LNCaP clone FGC (cell line): ENCODE measurements at regions not wholly inside any gene's neighbourhood (a gene's known extent, or its start where the extent isn't known, plus 50 kb on each side); places are given as distances from the start of the nearest gene placed in this dataset.

Experiments
- DNase-seq: peaks from one replicate; pipeline ENCODE4 v3.0.0-alpha.2; 2011; ENCODE audit warnings: low read depth
- H3K4me3 ChIP-seq: 2 replicates; pipeline ENCODE4 v1.5.1; 2011; ENCODE audit warnings: mild to moderate bottlenecking, low read depth, low read length, control low read depth
- TF ChIP-seq, protein P1 (sequence below): IDR thresholded peaks from 2 replicates; pipeline ENCODE4 v1.5.1; 2012; ENCODE audit warnings: mild to moderate bottlenecking; ENCODE audit not compliant: control insufficient read depth, insufficient read depth; ENCODE audit errors: extremely low read depth

DNA sequence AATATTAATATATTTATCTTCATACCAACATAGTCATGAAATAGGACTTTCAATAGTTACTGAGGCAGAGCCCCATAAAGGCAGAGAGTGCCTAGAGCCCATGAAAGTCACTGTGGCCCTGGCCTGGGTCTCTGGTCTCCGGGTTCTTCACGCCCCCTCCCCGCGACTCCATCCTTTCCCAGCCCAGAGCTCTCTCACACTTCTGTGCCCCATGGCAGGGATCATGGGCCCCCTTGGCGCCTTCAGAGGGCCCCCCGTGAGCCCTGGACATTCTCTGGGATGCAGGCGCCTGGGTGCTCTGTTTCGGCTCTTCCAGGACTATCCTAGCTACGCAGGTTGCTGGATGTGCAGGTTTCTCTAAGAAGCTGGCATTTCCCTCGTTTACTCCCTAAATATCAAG, 228.4 kb downstream of the TEX29 start:
- H3K4me3 ChIP-seq = no peak overlapping the region
- DNase-seq = no peak
- TF ChIP-seq, protein P1, sequence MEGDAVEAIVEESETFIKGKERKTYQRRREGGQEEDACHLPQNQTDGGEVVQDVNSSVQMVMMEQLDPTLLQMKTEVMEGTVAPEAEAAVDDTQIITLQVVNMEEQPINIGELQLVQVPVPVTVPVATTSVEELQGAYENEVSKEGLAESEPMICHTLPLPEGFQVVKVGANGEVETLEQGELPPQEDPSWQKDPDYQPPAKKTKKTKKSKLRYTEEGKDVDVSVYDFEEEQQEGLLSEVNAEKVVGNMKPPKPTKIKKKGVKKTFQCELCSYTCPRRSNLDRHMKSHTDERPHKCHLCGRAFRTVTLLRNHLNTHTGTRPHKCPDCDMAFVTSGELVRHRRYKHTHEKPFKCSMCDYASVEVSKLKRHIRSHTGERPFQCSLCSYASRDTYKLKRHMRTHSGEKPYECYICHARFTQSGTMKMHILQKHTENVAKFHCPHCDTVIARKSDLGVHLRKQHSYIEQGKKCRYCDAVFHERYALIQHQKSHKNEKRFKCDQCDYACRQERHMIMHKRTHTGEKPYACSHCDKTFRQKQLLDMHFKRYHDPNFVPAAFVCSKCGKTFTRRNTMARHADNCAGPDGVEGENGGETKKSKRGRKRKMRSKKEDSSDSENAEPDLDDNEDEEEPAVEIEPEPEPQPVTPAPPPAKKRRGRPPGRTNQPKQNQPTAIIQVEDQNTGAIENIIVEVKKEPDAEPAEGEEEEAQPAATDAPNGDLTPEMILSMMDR = no peak

DNA sequence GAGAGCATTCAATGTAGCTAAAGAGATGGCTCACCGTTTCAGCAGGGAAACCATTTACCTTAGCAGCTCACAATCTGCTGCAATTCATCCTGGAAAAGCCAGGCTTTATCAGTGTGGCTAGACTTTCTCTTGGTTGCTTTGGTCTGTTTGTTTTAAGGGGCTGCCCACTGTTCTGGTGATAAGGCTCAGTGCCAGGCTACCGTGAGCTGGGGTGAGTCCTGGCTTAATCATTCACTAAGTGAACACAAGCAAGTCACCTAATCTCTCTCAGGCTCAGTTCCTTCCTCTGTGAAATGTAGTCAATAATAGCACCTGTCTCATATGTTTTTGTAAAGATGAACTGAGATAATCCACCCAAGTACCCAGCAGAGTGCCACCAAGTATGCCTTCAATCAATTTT, 229.0 kb downstream of the TEX29 start:
- H3K4me3 ChIP-seq = no peak overlapping the region
- TF ChIP-seq, protein P1 = no peak
- DNase-seq = no peak

DNA sequence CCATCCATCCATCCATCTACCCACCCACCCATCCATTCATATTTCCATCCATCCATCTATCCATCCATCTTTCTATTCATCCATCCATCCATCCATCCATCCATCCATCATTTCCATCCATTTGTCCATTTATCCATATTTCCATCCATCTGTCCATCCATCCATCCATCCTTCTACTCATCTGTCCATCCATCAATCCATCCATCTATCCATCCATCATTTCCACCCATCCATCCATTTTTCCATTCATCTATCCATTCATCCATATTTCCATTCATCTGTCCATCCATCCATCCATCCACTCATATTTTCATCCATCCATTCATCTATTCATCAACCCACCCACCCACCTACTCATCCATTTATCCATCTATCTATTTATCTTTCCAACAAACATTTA, 229.6 kb downstream of the TEX29 start:
- no peak overlapping the region for H3K4me3 ChIP-seq
- DNase-seq = no peak
- TF ChIP-seq, protein P1 = no peak

DNA sequence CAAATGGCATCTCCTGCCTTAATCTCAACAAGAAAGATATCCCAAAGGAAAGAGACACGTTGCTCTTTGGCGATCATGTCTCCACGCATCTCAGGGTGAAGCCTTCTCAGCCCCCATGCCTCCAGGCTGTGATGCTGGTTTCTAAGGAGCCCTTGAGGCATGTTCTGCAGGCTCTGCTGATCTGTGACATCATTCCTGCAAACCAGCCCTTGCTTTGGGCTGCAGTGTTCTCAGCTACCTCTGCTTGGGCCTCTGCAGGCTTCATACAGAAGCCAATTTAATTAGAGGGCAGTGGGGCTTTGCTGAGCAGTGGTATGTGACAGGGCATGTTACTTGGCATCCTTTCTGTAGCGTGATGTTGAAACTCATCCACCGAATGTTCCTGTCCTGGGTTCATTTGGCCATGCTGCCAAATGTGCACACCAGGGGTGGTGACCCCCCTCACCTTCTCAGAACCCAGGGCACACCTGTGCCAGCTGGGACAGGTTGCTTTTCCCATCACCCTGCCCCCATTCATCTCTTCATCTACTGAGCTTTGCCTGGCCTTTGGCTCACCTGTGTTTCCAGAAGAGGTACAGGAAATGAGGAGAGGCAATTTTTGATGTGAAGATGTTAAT, 230.9 kb downstream of the TEX29 start:
- TF ChIP-seq, protein P1 = no peak
- H3K4me3 ChIP-seq = no peak overlapping the region
- no peak for DNase-seq

DNA sequence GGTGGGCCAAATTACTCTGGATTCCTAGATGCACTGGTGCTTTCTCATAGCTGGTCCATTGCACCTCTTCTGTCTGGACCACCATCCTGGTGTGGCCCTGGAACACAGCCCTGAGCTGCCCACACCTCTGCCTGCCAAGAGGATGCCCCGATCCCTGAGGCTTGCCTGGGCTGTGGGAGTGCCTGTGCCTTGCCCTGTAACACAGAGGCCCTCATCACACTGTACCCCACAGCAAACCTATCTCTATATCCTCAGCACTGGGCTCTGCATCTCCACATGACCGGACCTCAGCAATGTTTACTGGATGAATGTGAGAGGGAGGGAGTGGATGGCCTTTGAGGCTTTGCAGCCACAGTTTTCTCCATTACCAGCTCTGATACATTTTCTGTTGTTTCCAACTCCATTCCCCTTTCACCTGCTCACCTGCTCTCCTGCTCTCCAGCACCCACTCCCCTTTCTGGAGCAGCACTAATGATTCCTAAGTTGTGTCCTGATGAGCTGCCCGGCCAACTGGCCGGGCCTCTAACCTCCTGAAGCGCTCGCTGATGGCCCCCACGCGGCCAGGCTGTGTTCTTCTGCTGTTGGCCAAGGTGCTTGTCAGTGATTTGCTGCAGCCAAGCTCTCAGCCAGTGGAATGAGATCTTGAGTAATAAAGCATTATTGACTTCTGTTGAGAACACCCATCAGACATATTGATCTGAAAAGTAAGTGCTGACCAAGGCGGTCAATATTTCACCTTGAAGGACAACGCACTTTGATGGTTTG, 232.6 kb downstream of the TEX29 start:
- no peak for DNase-seq
- TF ChIP-seq, protein P1 = no peak
- no peak overlapping the region for H3K4me3 ChIP-seq

DNA sequence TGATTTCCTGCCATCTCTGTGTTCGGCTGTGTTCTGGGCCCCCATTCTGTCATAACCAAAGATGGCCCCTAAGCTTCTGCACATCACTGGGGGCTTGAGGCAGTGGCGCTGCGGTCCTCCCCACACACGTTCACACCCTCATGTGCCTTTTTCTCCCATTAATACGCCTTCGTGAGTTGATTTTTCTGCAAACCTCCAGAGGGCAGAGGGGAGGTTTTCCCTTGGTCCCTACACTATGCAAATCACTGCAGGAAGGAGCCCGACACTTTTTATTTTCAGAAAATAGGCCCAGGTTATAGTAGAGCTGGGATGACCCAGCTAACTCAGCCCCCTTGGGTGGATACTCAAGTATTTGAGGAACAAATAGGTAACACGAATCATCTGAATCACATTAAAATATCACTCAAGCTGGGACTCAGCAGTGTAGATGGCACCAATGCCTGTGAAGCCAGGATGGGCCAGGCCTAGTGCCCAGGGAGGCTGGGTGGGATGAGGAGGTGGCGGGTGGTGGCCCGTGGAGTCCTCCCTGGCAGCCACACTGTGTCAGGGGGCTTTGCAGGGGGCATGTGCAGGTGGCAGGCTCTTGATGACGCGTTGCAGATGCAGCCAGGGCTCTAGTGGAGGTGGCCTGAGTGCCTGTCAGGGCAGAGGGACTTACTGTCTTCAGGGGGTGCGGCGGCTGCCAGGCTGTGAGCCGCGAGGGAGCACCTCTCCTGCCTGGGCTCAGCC, 234.3 kb downstream of the TEX29 start:
- H3K4me3 ChIP-seq = no peak overlapping the region
- TF ChIP-seq, protein P1 = no peak
- DNase-seq = no peak
